Right lobe of liver (tissue), 6 donors: ENCODE measurements at regions not wholly inside any gene's neighbourhood (a gene's known extent, or its start where the extent isn't known, plus 50 kb on each side); places are given as distances from the start of the nearest gene placed in this dataset.

Experiments used
- ATAC-seq, 4 donors: fragments of 200-7000 bp; cut with Tn5 transposase; one replicate each; pipeline ENCODE4 v1.9.1; 2020; ENCODE audit warnings: mild to moderate bottlenecking in 4 of 4, moderate library complexity in 4 of 4
- DNase-seq, 3 donors: peaks; one replicate each; pipeline ENCODE4 v3.0.0-alpha.2; 2020
- H3K27ac ChIP-seq, 3 donors: fragments of 200-600 bp; one replicate each; pipeline ENCODE4 v1.8.0; 2022
- H3K27me3 ChIP-seq, 2 donors: fragments of 200-600 bp; one replicate each; pipeline ENCODE4 v1.8.0; 2022
- H3K36me3 ChIP-seq, 4 donors: fragments of 200-600 bp; sonication (generic) in 1 of 4; one replicate each; pipeline versions ENCODE4 v1.5.1 to v1.8.0; 2017 to 2022; ENCODE audit warnings: control low read depth in 1 of 4
- H3K4me1 ChIP-seq, 4 donors: fragments of 200-600 bp; sonication (generic) in 1 of 4; one replicate each; pipeline versions ENCODE4 v1.5.1 to v1.8.0; 2017 to 2022; ENCODE audit warnings: control low read depth in 1 of 4
- H3K4me3 ChIP-seq, 3 donors: fragments of 200-600 bp; one replicate each; pipeline ENCODE4 v1.8.0; 2022
- H3K9me3 ChIP-seq, 4 donors: fragments of 200-600 bp; sonication (generic) in 1 of 4; one replicate each; pipeline versions ENCODE4 v1.5.1 to v1.8.0; 2017 to 2022; ENCODE audit warnings: control low read depth in 1 of 4
- POLR2A ChIP-seq: fragments of 450-650 bp; IDR thresholded peaks from one replicate; pipeline ENCODE4 v1.6.1; 2017; ENCODE audit warnings: antibody characterized with exemption, mild to moderate bottlenecking
- WGBS: methylation state at CpG from one replicate; pipeline ENCODE4 v1.1.6; 2018; ENCODE audit warnings: low coverage, low lambda C conversion rate; ENCODE audit not compliant: insufficient coverage; ENCODE audit errors: missing lambda C conversion rate; 5-methylcytosine and 5-hydroxymethylcytosine counted together
- intact Hi-C, 2 donors: fragments of 100-400 bp; cut with DNase I; formaldehyde crosslinking; loops; one replicate each; pipeline versions ENCODE4 v1.11.2 to v1.14.1; 2022
- TF ChIP-seq, protein P1 (sequence below), 4 donors: fragments of 200-600 bp in 3 of 4; fragments of 450-650 bp in 1 of 4; IDR thresholded peaks; one replicate each; pipeline versions ENCODE4 v1.5.1 to v1.8.0; 2016 to 2022; ENCODE audit warnings: antibody characterized with exemption in 4 of 4, mild to moderate bottlenecking in 2 of 4
- donor health status: DM: no; HTN: yes; CAD: no.
- donor health status: DM: no; HTN: no; CAD: no.
- donor health status: DM: no; HTN: no; CAD: no.
- donor health status: DM: no; HTN: yes; CAD: no.
- donor health status: DM: no; HTN: yes; CAD: no.

DNA sequence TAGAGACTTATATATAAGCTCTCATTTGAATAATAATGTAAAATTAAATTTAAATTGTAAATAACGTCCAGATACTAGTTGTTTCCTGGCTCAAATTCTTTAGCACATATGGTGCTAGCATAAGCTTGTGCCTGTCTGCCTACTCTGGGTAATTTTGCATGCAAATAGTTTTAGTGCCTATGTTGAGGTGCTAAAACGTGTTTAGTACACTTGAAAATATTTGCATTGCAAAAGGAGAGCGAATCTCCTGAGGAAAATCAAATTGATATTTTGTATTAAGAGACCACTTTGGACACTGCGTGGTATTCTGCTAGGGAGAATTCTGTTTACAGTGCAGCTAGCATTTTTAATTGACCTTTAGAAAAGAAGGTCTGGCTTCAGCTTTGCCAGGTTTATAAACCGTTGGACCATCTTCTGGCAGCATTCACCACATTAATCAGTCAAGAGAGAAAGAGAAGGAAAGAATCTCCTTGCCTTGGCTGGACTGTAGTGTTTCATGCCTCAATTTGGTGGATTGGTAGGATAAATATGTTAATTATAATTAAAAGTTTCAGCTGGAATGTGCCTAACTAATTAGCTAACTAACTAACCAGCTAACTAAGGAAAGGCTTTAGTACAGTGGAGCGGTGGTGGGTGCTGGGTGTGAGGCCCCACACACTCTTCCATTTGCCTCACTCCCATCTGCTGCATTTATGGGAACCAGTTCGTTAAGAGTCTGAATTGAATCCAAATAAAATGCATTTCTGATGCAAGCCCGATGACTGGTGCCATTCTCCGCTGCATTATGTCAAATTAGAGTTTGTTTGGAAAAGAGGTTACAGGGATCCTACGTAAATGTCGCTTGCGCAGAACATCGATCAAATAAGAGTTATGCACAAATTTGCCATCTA lies 150.1 kb upstream of the MPDZ start:
- TF ChIP-seq, protein P1, sequence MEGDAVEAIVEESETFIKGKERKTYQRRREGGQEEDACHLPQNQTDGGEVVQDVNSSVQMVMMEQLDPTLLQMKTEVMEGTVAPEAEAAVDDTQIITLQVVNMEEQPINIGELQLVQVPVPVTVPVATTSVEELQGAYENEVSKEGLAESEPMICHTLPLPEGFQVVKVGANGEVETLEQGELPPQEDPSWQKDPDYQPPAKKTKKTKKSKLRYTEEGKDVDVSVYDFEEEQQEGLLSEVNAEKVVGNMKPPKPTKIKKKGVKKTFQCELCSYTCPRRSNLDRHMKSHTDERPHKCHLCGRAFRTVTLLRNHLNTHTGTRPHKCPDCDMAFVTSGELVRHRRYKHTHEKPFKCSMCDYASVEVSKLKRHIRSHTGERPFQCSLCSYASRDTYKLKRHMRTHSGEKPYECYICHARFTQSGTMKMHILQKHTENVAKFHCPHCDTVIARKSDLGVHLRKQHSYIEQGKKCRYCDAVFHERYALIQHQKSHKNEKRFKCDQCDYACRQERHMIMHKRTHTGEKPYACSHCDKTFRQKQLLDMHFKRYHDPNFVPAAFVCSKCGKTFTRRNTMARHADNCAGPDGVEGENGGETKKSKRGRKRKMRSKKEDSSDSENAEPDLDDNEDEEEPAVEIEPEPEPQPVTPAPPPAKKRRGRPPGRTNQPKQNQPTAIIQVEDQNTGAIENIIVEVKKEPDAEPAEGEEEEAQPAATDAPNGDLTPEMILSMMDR (IDR thresholded peaks at IDR 0.05) = no peak
- no peak for TF ChIP-seq POLR2A
- DNase-seq = no peak
- 68% methylated on average over 13 of the region's 13 CpGs for WGBS
- no peaks in the 10 kb centered on the region for H3K4me1 ChIP-seq
- intact Hi-C loops = loop anchor here in 1 of 2 donors (10.0 kb wide), 1 partner anchor 925 kb away; no protein-coding TSS in a partner anchor
- no peaks in the 10 kb centered on the region for H3K27me3 ChIP-seq
- no peaks in the 10 kb centered on the region for H3K9me3 ChIP-seq
- no peak for ATAC-seq
- H3K36me3 ChIP-seq = no peaks in the 10 kb centered on the region
- no peak overlapping the region for H3K4me3 ChIP-seq
- no peak overlapping the region for H3K27ac ChIP-seq

DNA sequence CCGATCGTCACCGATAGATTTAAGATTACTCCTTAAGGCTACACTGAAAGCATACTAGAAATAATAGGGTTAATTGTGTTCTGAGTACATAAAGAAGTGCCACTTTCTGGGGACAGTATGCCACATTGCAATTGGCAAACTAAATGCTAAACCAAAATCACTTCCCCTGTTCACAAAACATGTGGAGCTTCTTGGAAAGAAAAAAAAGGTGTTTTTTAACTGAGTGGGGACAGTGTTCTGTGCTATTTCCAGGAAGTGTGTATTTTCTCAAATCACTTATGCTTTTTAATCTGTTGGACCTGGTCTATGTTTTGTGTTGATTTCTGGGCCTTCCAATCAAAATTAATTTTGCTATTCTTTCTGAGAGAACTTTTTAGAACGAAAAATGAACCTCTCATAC lies 149.3 kb upstream of the MPDZ start:
- 62% methylated on average over 4 of the region's 4 CpGs for WGBS
- TF ChIP-seq, protein P1 (IDR thresholded peaks at IDR 0.05) = no peak
- TF ChIP-seq POLR2A = no peak

DNA sequence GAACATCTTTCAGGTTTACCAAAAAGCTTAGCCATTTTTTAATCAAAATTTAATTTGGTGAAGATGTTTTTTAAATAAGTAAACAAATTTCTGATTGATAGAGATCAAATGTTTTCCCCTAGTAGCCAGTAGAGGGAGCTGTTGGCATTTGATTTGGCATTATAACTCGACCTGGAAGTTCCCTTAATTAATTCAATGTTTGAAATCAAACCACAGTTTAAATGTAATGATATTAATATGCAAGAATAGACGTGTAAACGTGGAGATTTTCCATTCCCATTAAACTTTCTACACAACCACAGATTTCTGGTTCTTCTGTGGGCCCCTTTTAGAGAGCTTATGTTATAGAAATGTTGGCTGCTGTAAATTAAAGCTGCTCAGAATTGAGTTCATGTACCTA lies 148.1 kb upstream of the MPDZ start:
- H3K4me1 ChIP-seq = no peaks in the 10 kb centered on the region
- WGBS = 0% methylated on average over 3 of the region's 3 CpGs
- H3K36me3 ChIP-seq = no peaks in the 10 kb centered on the region
- TF ChIP-seq POLR2A = no peak
- TF ChIP-seq, protein P1 (IDR thresholded peaks at IDR 0.05) = peak; percentile 64 to 85 (median 74)
- no peak overlapping the region for H3K27ac ChIP-seq
- H3K9me3 ChIP-seq = no peaks in the 10 kb centered on the region
- H3K4me3 ChIP-seq = no peak overlapping the region
- H3K27me3 ChIP-seq = no peaks in the 10 kb centered on the region
- DNase-seq (no peak), ATAC-seq (peak; percentile 51 to 72 (median 57))
- intact Hi-C loops = no loop called here

More for the DNA sequence above, 149.3 kb upstream of the MPDZ start:
- H3K27ac ChIP-seq = no peak overlapping the region
- intact Hi-C loops = no loop called here
- no peak overlapping the region for H3K4me3 ChIP-seq
- ATAC-seq (no peak), DNase-seq (no peak)
- H3K9me3 ChIP-seq = no peaks in the 10 kb centered on the region
- no peaks in the 10 kb centered on the region for H3K4me1 ChIP-seq
- H3K36me3 ChIP-seq = no peaks in the 10 kb centered on the region
- no peaks in the 10 kb centered on the region for H3K27me3 ChIP-seq

DNA sequence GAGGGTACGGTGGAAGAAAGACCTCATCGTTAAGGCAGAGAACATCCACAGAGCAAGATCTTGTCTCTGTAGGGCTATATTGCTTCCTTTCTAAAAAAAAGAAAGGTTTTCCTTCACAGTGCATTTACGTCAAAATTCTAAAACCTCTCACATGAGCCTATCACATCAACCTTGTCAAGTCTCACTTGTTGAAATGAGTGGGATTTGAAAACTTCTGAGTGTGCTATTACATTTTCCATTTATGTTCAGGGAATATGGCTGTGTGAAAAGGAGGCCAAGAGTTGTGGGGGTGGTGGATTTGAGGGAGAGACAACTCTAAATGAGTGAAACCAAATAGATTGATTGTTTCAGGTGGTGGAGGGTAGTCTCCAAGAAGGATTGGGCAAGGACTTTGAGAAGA lies 147.1 kb upstream of the MPDZ start:
- H3K27me3 ChIP-seq = no peaks in the 10 kb centered on the region
- intact Hi-C loops = no loop called here
- TF ChIP-seq POLR2A = no peak
- TF ChIP-seq, protein P1 (IDR thresholded peaks at IDR 0.05) = no peak
- no peak for DNase-seq
- ATAC-seq = no peak
- H3K36me3 ChIP-seq = no peaks in the 10 kb centered on the region
- no peaks in the 10 kb centered on the region for H3K9me3 ChIP-seq
- no peak overlapping the region for H3K4me3 ChIP-seq
- no peaks in the 10 kb centered on the region for H3K4me1 ChIP-seq
- WGBS = 40% methylated on average over 3 of the region's 3 CpGs
- H3K27ac ChIP-seq = no peak overlapping the region
